ENCODE measurements at regions not wholly inside any gene's neighbourhood (a gene's known extent, or its start where the extent isn't known, plus 50 kb on each side); places are given as distances from the start of the nearest gene placed in this dataset.

DNA sequence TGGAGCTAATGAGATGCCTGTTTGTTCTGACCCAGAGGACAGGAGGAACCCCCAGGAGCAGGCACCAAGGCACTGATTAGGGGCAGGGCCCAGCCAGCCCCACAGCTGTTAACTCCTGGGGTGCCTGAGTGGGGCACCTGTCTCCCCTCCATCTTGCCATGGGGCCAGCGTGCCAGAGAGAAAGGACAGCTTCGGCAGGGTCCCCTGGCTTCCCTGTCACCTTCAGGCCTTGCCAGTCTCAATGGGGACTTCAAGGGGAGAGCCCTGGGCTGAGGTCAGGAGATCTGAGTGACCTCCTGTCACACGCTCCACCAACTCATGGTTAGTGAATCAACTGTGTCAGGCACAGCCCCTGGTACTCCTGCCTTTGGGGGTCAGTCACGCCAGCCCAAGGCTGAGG lies 152.7 kb upstream of the MVB12B start:
- TF ChIP-seq EZH2 (IDR thresholded peaks at IDR 0.05; ENCODE audit: borderline replicate concordance, insufficient read depth, low read depth, low read length, poor library complexity, severe bottlenecking) = no peak
- TF ChIP-seq, protein P1, sequence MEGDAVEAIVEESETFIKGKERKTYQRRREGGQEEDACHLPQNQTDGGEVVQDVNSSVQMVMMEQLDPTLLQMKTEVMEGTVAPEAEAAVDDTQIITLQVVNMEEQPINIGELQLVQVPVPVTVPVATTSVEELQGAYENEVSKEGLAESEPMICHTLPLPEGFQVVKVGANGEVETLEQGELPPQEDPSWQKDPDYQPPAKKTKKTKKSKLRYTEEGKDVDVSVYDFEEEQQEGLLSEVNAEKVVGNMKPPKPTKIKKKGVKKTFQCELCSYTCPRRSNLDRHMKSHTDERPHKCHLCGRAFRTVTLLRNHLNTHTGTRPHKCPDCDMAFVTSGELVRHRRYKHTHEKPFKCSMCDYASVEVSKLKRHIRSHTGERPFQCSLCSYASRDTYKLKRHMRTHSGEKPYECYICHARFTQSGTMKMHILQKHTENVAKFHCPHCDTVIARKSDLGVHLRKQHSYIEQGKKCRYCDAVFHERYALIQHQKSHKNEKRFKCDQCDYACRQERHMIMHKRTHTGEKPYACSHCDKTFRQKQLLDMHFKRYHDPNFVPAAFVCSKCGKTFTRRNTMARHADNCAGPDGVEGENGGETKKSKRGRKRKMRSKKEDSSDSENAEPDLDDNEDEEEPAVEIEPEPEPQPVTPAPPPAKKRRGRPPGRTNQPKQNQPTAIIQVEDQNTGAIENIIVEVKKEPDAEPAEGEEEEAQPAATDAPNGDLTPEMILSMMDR (IDR thresholded peaks at IDR 0.05) = no peak
